RWPE2 (cell line): ENCODE measurements at regions not wholly inside any gene's neighbourhood (a gene's known extent, or its start where the extent isn't known, plus 50 kb on each side); places are given as distances from the start of the nearest gene placed in this dataset.

ENCODE experiments used
- ATAC-seq: fragments of 200-7000 bp; cut with Tn5 transposase; 3 replicates; pipeline ENCODE4 v1.9.1; 2021; ENCODE audit warnings: low read depth
- DNase-seq: peaks from one replicate; pipeline ENCODE4 v3.0.0-alpha.2; 2020; ENCODE audit warnings: low spot score
- H3K27ac ChIP-seq: fragments of 450-650 bp; 2 replicates; pipeline ENCODE4 v1.5.1; 2017; ENCODE audit warnings: mild to moderate bottlenecking; ENCODE audit not compliant: poor library complexity, severe bottlenecking
- H3K27me3 ChIP-seq: fragments of 250-450 bp; sonication (Bioruptor Pico); 2 replicates; pipeline ENCODE4 v1.5.1; 2021; ENCODE audit warnings: mild to moderate bottlenecking, moderate library complexity; ENCODE audit not compliant: insufficient read depth, poor library complexity, severe bottlenecking
- H3K36me3 ChIP-seq: fragments of 250-450 bp; sonication (Bioruptor Pico); 2 replicates; pipeline ENCODE4 v1.5.1; 2020; ENCODE audit warnings: low read depth, mild to moderate bottlenecking, moderate library complexity
- H3K4me1 ChIP-seq: fragments of 250-450 bp; sonication (Bioruptor Pico); 2 replicates; pipeline ENCODE4 v1.5.1; 2021; ENCODE audit warnings: mild to moderate bottlenecking, moderate library complexity; ENCODE audit not compliant: insufficient read depth, poor library complexity, severe bottlenecking
- H3K4me3 ChIP-seq: fragments of 250-450 bp; sonication (Bioruptor Pico); 2 replicates; pipeline ENCODE4 v1.5.1; 2021; ENCODE audit warnings: mild to moderate bottlenecking, moderate library complexity; ENCODE audit not compliant: severe bottlenecking
- H3K9me3 ChIP-seq: fragments of 250-450 bp; sonication (Bioruptor Pico); 2 replicates; pipeline ENCODE4 v1.5.1; 2021; ENCODE audit warnings: mild to moderate bottlenecking, moderate library complexity; ENCODE audit not compliant: severe bottlenecking
- CTCF ChIP-seq: fragments of 450-650 bp; IDR thresholded peaks from one replicate; pipeline ENCODE4 v1.5.1; 2017; ENCODE audit warnings: mild to moderate bottlenecking, moderate library complexity; ENCODE audit not compliant: poor library complexity, severe bottlenecking

- no peak overlapping the region for H3K27ac ChIP-seq
- no peak for TF ChIP-seq CTCF
- DNase-seq (no peak), ATAC-seq (no peak)
- H3K4me1 ChIP-seq = peaks cover 9% of the 10 kb centered on the region
- no peak overlapping the region for H3K4me3 ChIP-seq
- H3K36me3 ChIP-seq = no peaks in the 10 kb centered on the region
- no peaks in the 10 kb centered on the region for H3K27me3 ChIP-seq
- H3K9me3 ChIP-seq = no peaks in the 10 kb centered on the region
Observed at GRCh38 chr16:59697236-59697635, 963.1 kb upstream of the GOT2 start.

GRCh38 chr16:59696495-59696894 lies 962.4 kb upstream of the GOT2 start:
- no peak overlapping the region for H3K4me3 ChIP-seq
- DNase-seq (no peak), ATAC-seq (no peak)
- H3K27ac ChIP-seq = no peak overlapping the region
- H3K27me3 ChIP-seq = no peaks in the 10 kb centered on the region
- TF ChIP-seq CTCF = no peak
- H3K9me3 ChIP-seq = no peaks in the 10 kb centered on the region
- H3K36me3 ChIP-seq = no peaks in the 10 kb centered on the region
- peaks cover 9% of the 10 kb centered on the region for H3K4me1 ChIP-seq

DNA sequence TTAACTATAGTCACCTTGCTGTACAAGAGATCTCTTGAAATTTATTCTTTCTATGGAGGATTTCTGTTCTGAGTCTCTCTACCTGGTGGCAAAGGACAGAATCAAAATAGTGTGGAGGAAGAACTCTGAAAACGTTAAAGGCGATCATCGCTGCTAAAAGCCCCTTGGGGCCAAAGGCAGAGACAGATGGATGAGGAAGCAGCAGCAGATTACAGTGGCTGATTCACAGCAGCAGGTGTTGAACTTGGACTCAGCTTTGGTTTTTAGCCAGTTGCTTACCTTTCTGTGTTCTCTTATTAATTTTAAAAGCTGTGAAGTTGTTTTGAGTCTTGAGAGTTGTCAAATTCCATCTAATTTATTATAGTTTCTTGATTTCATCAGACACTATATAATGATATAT lies 956.1 kb upstream of the GOT2 start:
- Histone ChIP-seq H3K4me3 (no peak overlapping the region), H3K27me3 (no peaks in the 10 kb centered on the region), H3K36me3 (no peaks in the 10 kb centered on the region), H3K4me1 (peaks cover 2% of the 10 kb centered on the region), H3K9me3 (peaks cover 8% of the 10 kb centered on the region), H3K27ac (no peak overlapping the region)
- DNase-seq (no peak), ATAC-seq (no peak)
- no peak for TF ChIP-seq CTCF

- DNase-seq = no peak
- TF ChIP-seq CTCF = no peak
Observed at GRCh38 chr16:59688006-59688405, 953.9 kb upstream of the GOT2 start.

DNA sequence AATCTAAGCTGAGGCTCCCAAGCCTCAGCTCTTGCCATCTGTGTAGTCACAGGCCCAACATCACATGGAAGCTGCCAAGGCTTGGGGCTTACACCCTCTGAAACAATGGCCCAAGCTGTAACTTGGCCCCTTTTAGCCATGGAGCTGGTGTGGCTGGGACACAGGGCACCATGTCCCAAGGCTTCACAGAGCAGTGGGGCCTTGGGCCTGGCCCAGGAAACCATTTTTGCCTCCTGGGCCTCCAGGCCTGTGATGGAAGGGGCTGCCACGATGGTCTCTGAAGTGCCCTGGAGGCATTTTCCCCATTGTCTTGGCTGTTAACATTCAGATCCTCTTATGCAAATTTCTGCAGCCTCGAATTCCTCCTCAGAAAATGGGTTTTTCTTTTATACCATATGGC lies 952.3 kb upstream of the GOT2 start:
- Histone ChIP-seq H3K4me3 (no peak overlapping the region), H3K27me3 (no peaks in the 10 kb centered on the region), H3K4me1 (peaks cover 14% of the 10 kb centered on the region), H3K27ac (no peak overlapping the region), H3K9me3 (peaks cover 8% of the 10 kb centered on the region), H3K36me3 (no peaks in the 10 kb centered on the region)
- no peak for DNase-seq
- ATAC-seq = no peak
- no peak for TF ChIP-seq CTCF

More at GRCh38 chr16:59688006-59688405, 953.9 kb upstream of the GOT2 start:
- no peaks in the 10 kb centered on the region for H3K27me3 ChIP-seq
- ATAC-seq = no peak
- no peaks in the 10 kb centered on the region for H3K36me3 ChIP-seq
- peaks cover 14% of the 10 kb centered on the region for H3K4me1 ChIP-seq
- H3K4me3 ChIP-seq = no peak overlapping the region
- H3K27ac ChIP-seq = no peak overlapping the region
- peaks cover 8% of the 10 kb centered on the region for H3K9me3 ChIP-seq
